ENCODE measurements at regions not wholly inside any gene's neighbourhood (a gene's known extent, or its start where the extent isn't known, plus 50 kb on each side); places are given as distances from the start of the nearest gene placed in this dataset.

GRCh38 chr21:41074396-41075184 is 93.4 kb upstream of the BACE2 start:
- TF ChIP-seq NFE2L2 (IDR thresholded peaks at IDR 0.05; ENCODE audit: low read length) = no peak
- no peak for TF ChIP-seq CBX1 (IDR thresholded peaks at IDR 0.05; ENCODE audit: low read depth)

Measured in HepG2 (cell line).